ENCODE measurements at regions not wholly inside any gene's neighbourhood (a gene's known extent, or its start where the extent isn't known, plus 50 kb on each side); places are given as distances from the start of the nearest gene placed in this dataset.

DNA sequence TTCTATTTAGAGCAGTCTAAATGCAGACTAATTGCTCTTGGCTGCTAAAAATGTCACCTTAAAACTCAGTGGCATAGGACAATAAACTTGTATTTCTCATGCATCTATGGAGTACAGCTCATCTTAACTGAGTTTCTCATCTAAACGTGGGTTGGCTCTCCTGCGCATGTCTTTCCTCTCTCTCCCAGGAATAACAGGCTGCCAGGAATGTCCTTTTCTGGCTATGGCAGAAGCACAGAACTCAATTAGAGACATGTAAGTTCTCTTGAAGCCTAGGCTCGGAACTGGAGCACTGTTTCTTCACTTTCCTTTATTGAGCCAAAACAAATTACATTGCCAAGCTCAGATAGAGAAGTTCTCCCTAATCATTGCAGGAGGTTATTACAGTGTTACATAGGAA lies 722.3 kb upstream of the FLRT2 start:
- TF ChIP-seq, protein P1, sequence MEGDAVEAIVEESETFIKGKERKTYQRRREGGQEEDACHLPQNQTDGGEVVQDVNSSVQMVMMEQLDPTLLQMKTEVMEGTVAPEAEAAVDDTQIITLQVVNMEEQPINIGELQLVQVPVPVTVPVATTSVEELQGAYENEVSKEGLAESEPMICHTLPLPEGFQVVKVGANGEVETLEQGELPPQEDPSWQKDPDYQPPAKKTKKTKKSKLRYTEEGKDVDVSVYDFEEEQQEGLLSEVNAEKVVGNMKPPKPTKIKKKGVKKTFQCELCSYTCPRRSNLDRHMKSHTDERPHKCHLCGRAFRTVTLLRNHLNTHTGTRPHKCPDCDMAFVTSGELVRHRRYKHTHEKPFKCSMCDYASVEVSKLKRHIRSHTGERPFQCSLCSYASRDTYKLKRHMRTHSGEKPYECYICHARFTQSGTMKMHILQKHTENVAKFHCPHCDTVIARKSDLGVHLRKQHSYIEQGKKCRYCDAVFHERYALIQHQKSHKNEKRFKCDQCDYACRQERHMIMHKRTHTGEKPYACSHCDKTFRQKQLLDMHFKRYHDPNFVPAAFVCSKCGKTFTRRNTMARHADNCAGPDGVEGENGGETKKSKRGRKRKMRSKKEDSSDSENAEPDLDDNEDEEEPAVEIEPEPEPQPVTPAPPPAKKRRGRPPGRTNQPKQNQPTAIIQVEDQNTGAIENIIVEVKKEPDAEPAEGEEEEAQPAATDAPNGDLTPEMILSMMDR (IDR thresholded peaks at IDR 0.05; ENCODE audit: extremely low read depth in 1 of 2, insufficient read depth in 1 of 2, low read depth in 1 of 2, low read length in 2 of 2), result no peak
- TF ChIP-seq, protein P2, sequence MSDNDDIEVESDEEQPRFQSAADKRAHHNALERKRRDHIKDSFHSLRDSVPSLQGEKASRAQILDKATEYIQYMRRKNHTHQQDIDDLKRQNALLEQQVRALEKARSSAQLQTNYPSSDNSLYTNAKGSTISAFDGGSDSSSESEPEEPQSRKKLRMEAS (IDR thresholded peaks at IDR 0.05; ENCODE audit: insufficient read depth, insufficient read length), result no peak
- TF ChIP-seq POLR2A (IDR thresholded peaks at IDR 0.05; ENCODE audit: low read depth, low read length), result no peak
- TF ChIP-seq EZH2 (IDR thresholded peaks at IDR 0.05; ENCODE audit: borderline replicate concordance, low read depth, low read length, severe bottlenecking), result no peak
- no peak for TF ChIP-seq POLR2AphosphoS5 (IDR thresholded peaks at IDR 0.05; ENCODE audit: insufficient read depth, low read depth, low read length)
